Activated T-helper 17 cell treated with anti-CD3 and anti-CD28 coated beads, Interleukin-2, amount 50 U/mL, for 72 hours (primary cell): ENCODE measurements at regions not wholly inside any gene's neighbourhood (a gene's known extent, or its start where the extent isn't known, plus 50 kb on each side); places are given as distances from the start of the nearest gene placed in this dataset.

Experiments used
- ATAC-seq: fragments of 150-1000 bp; cut with Tn5 transposase; replicated peaks from 2 replicates; pipeline ENCODE4 v1.10.0; 2021; ENCODE audit warnings: mild to moderate bottlenecking, moderate library complexity
- H3K27ac Mint-ChIP-seq: one replicate; pipeline ENCODE4 v1.8.0; 2022; ENCODE audit warnings: mixed read lengths
- H3K27me3 Mint-ChIP-seq: one replicate; pipeline ENCODE4 v1.8.0; 2022; ENCODE audit warnings: mixed read lengths
- H3K36me3 Mint-ChIP-seq: one replicate; pipeline ENCODE4 v1.8.0; 2022; ENCODE audit warnings: low read depth, mild to moderate bottlenecking, mixed read lengths
- H3K4me1 Mint-ChIP-seq: one replicate; pipeline ENCODE4 v1.8.0; 2022; ENCODE audit warnings: mixed read lengths
- H3K4me3 Mint-ChIP-seq: one replicate; pipeline ENCODE4 v1.8.0; 2022; ENCODE audit warnings: mild to moderate bottlenecking, mixed read lengths
- H3K9me3 Mint-ChIP-seq: one replicate; pipeline ENCODE4 v1.8.0; 2022; ENCODE audit warnings: mixed read lengths

- Mint-ChIP-seq H3K27me3 (peaks cover 31% of the 10 kb centered on the region), H3K4me3 (no peak overlapping the region), H3K36me3 (no peaks in the 10 kb centered on the region), H3K9me3 (no peaks in the 10 kb centered on the region), H3K4me1 (no peaks in the 10 kb centered on the region), H3K27ac (no peak overlapping the region)
- no peak for ATAC-seq
Observed at GRCh38 chr1:22276396-22276748, 133.5 kb upstream of the WNT4 start.

GRCh38 chr1:22277662-22278061 is 134.8 kb upstream of the WNT4 start:
- no peaks in the 10 kb centered on the region for H3K9me3 Mint-ChIP-seq
- no peaks in the 10 kb centered on the region for H3K36me3 Mint-ChIP-seq
- H3K4me3 Mint-ChIP-seq = no peak overlapping the region
- H3K27ac Mint-ChIP-seq = no peak overlapping the region
- H3K27me3 Mint-ChIP-seq = peaks cover 37% of the 10 kb centered on the region
- no peak for ATAC-seq
- H3K4me1 Mint-ChIP-seq = no peaks in the 10 kb centered on the region

DNA sequence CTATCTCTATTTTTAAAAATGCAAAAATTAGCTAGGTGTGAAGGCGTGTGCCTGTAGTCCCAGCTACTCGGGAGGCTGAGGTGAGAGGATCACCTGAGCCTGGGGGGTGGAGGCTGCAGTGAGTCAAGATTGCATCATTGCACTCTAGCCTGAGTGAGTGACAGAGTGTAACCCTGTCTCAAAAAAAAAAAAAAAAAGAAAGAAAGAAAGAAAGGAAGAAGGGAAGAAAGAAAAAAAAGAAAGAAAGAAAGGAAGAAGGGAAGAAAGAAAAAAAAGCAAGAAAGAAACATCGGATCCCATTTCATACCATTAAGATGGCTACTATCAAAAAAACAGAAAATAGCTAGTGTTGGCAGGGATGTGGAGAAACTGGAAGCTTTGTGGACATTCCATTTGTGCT is 136.8 kb upstream of the WNT4 start:
- H3K9me3 Mint-ChIP-seq = no peaks in the 10 kb centered on the region
- peaks cover 45% of the 10 kb centered on the region for H3K27me3 Mint-ChIP-seq
- no peaks in the 10 kb centered on the region for H3K36me3 Mint-ChIP-seq
- H3K4me3 Mint-ChIP-seq = no peak overlapping the region
- no peak for ATAC-seq
- no peaks in the 10 kb centered on the region for H3K4me1 Mint-ChIP-seq
- H3K27ac Mint-ChIP-seq = no peak overlapping the region

GRCh38 chr1:22280526-22280925 is 137.6 kb upstream of the WNT4 start:
- Mint-ChIP-seq H3K27me3 (peaks cover 45% of the 10 kb centered on the region), H3K36me3 (no peaks in the 10 kb centered on the region), H3K4me3 (no peak overlapping the region), H3K9me3 (no peaks in the 10 kb centered on the region), H3K4me1 (no peaks in the 10 kb centered on the region), H3K27ac (no peak overlapping the region)
- ATAC-seq = no peak

DNA sequence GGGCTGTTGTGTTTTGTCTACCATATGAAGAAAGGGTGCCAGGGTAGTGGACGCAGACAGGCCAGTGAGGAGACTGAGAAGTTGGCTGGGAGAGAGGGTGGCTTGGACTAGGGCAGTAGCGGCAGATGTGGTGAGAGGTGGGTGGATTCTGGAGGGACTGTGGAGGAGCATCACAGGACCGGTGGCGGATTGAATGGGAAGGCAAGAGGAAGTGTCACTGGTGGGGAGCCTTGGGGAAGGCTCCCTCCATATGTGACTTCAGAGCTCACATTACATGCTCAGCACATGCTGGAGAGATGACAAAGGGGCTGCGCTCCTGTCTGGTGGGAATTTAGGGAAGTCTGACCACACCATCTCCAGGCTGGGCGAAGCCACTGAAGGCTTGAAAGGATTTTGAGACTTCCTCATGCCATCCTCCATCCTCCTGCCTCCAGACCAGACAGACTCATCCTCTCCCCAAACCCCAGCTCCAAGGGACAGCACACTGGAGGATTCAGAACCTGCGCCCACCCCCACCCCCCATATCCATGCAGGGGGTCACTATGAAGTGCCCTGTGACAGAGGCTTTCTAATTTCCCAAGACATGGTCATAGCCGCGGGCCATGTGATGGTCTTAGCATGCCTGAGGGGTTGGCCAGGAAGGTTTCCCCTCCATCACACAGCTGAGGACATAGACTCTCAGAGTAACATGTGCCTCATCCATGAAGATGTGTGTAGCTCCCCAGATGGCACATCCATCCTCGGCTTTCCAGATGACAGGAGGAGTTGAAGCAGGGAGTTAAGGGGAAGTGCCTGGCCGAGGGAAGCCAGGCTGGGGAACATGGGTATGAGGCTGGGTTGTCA is 138.8 kb upstream of the WNT4 start:
- no peaks in the 10 kb centered on the region for H3K36me3 Mint-ChIP-seq
- peaks cover 39% of the 10 kb centered on the region for H3K27me3 Mint-ChIP-seq
- no peak for ATAC-seq
- no peaks in the 10 kb centered on the region for H3K9me3 Mint-ChIP-seq
- H3K27ac Mint-ChIP-seq = no peak overlapping the region
- no peak overlapping the region for H3K4me3 Mint-ChIP-seq
- no peaks in the 10 kb centered on the region for H3K4me1 Mint-ChIP-seq

DNA sequence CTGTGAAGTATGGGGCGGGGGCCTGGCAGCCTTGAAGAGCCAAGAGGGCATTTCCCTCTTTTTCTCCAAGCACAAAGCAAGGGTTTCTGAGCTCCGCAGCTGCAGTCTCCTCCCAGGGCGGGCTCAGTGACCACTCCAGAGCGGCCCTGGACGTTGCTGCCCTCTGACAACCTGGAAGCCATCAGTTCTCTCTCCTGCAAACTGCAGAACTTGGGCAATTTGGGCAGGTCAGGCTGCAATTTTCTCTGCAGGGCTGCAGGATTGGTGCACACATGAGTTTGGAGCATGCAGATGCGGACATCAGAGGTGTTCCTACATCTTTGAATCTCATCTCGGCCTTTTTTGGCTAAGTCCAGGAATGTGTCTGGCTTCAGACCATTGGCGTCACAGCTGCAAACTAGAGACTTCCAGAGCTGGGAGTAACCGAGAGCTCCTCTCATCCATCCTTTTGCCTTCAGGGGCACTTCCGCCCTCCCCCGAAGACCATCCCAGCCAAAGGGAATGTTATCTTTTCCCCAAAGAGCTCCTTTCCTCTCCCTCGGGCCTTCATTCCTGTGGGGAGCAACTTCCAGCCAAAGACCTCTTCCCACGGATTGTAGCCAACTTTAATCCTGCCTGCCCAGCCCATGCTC is 139.6 kb upstream of the WNT4 start:
- no peak overlapping the region for H3K27ac Mint-ChIP-seq
- no peak for ATAC-seq
- no peaks in the 10 kb centered on the region for H3K36me3 Mint-ChIP-seq
- H3K4me1 Mint-ChIP-seq = no peaks in the 10 kb centered on the region
- peaks cover 31% of the 10 kb centered on the region for H3K27me3 Mint-ChIP-seq
- no peaks in the 10 kb centered on the region for H3K9me3 Mint-ChIP-seq
- no peak overlapping the region for H3K4me3 Mint-ChIP-seq

- ATAC-seq = no peak
- Mint-ChIP-seq H3K4me3 (no peak overlapping the region), H3K9me3 (no peaks in the 10 kb centered on the region), H3K27me3 (peaks cover 27% of the 10 kb centered on the region), H3K27ac (no peak overlapping the region), H3K4me1 (no peaks in the 10 kb centered on the region), H3K36me3 (no peaks in the 10 kb centered on the region)
Observed at GRCh38 chr1:22283596-22283995, 140.7 kb upstream of the WNT4 start.

DNA sequence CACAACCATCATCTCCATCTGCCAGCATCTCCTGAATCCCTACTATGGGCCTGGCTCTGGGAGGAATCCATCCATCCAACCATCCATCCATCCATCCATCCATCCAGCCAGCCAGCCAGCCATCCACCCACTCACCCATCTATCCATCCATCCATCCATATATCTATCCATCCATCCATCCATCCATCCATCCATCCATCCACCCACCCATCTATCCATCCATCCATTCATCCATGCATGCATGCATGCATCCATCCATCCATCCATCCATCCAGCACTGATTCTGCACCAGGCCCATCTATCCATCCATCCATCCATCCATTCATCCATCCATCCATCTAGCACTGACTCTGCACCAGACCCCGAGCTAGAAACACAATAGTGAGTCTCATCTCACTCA is 141.3 kb upstream of the WNT4 start:
- Mint-ChIP-seq H3K4me3 (no peak overlapping the region), H3K27me3 (peaks cover 23% of the 10 kb centered on the region), H3K9me3 (no peaks in the 10 kb centered on the region), H3K4me1 (no peaks in the 10 kb centered on the region), H3K27ac (no peak overlapping the region), H3K36me3 (no peaks in the 10 kb centered on the region)
- no peak for ATAC-seq

DNA sequence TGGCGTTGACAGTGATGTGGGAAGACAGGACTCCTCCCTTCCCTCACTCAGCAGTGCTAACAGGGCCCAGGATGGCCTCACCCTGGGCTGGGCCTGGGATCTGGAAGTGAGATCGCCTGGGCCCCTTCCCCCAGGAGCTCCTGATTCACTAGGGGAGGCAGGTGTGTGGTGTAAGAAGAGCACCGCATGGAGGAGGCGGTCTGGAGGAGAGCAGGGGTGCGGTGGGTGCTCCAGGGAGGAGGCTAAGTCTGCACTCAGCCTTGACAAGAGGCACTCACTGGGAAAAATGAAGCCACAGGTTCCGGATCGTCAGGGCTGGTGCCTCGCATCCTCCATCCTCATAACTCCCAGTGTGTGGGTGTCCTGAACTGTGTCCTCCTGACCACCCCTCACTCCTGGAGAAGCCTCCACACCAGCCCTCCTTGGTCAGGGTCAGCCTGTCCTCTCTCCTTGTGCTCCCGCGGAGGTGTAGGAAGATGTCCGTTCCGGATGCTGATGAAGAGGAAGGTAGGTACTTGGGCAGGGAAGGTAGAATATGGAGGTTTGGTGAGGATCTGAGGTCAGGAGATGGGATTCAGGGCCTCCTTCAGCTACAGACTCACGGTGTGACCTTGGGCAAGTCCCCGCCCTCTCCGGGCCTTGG is 142.1 kb upstream of the WNT4 start:
- Mint-ChIP-seq H3K27me3 (peaks cover 23% of the 10 kb centered on the region), H3K27ac (no peak overlapping the region), H3K4me3 (no peak overlapping the region), H3K9me3 (no peaks in the 10 kb centered on the region), H3K36me3 (no peaks in the 10 kb centered on the region), H3K4me1 (no peaks in the 10 kb centered on the region)
- no peak for ATAC-seq

- Mint-ChIP-seq H3K27me3 (peaks cover 20% of the 10 kb centered on the region), H3K27ac (no peak overlapping the region), H3K4me3 (no peak overlapping the region), H3K36me3 (no peaks in the 10 kb centered on the region), H3K4me1 (no peaks in the 10 kb centered on the region), H3K9me3 (no peaks in the 10 kb centered on the region)
- ATAC-seq = no peak
Observed at GRCh38 chr1:22285549-22286396, 142.9 kb upstream of the WNT4 start.

DNA sequence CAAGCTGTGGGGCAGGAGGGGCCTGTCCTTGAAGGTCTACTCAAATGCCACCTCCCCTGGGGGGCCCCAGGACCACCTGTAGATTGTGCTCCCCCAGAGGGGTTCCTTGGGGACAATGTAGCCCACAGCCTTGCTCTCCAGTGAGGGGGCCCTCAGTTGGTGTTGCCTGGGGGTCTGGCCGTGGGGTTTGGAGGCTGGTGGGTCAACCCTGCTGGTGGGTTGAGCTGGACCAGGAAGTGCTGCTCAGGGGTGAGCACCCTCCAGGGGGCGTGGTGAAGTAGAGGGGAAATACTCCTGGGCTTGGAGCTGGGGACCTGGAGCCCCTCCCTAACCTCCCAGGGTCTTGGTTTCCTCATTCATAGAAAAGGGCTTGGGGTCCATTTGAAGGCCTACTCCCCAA is 143.6 kb upstream of the WNT4 start:
- Mint-ChIP-seq H3K4me3 (no peak overlapping the region), H3K4me1 (no peaks in the 10 kb centered on the region), H3K27me3 (peaks cover 19% of the 10 kb centered on the region), H3K27ac (no peak overlapping the region), H3K9me3 (no peaks in the 10 kb centered on the region), H3K36me3 (no peaks in the 10 kb centered on the region)
- ATAC-seq = no peak

GRCh38 chr1:22287273-22287672 is 144.4 kb upstream of the WNT4 start:
- peaks cover 20% of the 10 kb centered on the region for H3K27me3 Mint-ChIP-seq
- no peak for ATAC-seq
- H3K4me1 Mint-ChIP-seq = no peaks in the 10 kb centered on the region
- no peaks in the 10 kb centered on the region for H3K9me3 Mint-ChIP-seq
- no peaks in the 10 kb centered on the region for H3K36me3 Mint-ChIP-seq
- no peak overlapping the region for H3K4me3 Mint-ChIP-seq
- no peak overlapping the region for H3K27ac Mint-ChIP-seq

DNA sequence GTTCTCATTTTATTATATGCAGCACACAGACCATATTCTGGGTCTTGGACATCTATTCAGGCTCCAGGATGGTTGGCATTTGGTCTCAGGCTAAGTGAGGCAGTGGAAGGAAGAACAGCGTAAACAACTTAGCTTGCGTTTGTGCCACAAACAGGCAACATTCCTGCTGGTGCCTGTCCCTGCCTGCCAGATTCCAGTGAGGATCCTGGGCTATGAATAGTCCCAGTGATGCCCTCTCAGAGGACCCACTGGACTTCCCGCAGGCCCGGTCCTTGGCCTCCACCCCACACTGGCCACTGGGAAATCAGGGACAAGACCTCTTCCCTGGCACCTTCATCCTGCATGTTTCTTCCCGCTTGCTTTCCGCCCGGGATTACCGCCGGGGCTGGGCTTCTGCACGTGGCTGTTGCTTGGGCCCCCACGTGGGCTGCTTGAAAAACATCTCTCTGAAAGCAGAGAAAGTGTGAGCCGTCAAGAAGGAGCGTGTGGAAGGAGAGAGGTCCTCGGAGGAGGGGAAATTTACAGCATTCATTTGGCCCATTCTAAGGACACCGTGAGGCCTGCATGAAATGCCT is 145.1 kb upstream of the WNT4 start:
- Mint-ChIP-seq H3K4me1 (no peaks in the 10 kb centered on the region), H3K27me3 (peaks cover 18% of the 10 kb centered on the region), H3K9me3 (no peaks in the 10 kb centered on the region), H3K4me3 (no peak overlapping the region), H3K36me3 (no peaks in the 10 kb centered on the region), H3K27ac (no peak overlapping the region)
- no peak for ATAC-seq

GRCh38 chr1:22288593-22289241 is 145.8 kb upstream of the WNT4 start:
- no peak overlapping the region for H3K4me3 Mint-ChIP-seq
- no peak overlapping the region for H3K27ac Mint-ChIP-seq
- H3K9me3 Mint-ChIP-seq = no peaks in the 10 kb centered on the region
- H3K27me3 Mint-ChIP-seq = peaks cover 21% of the 10 kb centered on the region
- H3K36me3 Mint-ChIP-seq = no peaks in the 10 kb centered on the region
- H3K4me1 Mint-ChIP-seq = no peaks in the 10 kb centered on the region
- no peak for ATAC-seq
